MCF 10A (cell line): ENCODE measurements at regions not wholly inside any gene's neighbourhood (a gene's known extent, or its start where the extent isn't known, plus 50 kb on each side); places are given as distances from the start of the nearest gene placed in this dataset.

ENCODE experiments used
- BruUV-seq: library from RNA; stranded (reverse); fragments of 400-500 nt; replicated peaks from 2 replicates; lab custom pipeline; 2021; lab: Mats Ljungman, UMichigan
- CTCF ChIA-PET: fragments of 300-600 bp; sonication (Branson Sonifier 250); formaldehyde crosslinking; extraction: SDS; loops from one replicate; lab custom pipeline; 2021; ENCODE audit warnings: antibody characterized with exemption, inconsistent platforms; lab: Yijun Ruan, JAX
- POLR2A ChIA-PET: fragments of 300-600, 350-650 bp; sonication (Branson Sonifier 250); formaldehyde crosslinking; extraction: SDS; loops from one replicate; lab custom pipeline; 2020; ENCODE audit warnings: antibody characterized with exemption, inconsistent platforms; lab: Yijun Ruan, JAX
- DNase-seq: peaks from one replicate; pipeline ENCODE4 v3.0.0-alpha.2; 2018; ENCODE audit not compliant: unreplicated experiment
- H3K27ac Mint-ChIP-seq: one replicate; pipeline ENCODE4 v1.8.0; 2022; ENCODE audit warnings: mild to moderate bottlenecking, low read depth, mixed read lengths; ENCODE audit not compliant: unreplicated experiment
- H3K27me3 Mint-ChIP-seq: one replicate; pipeline ENCODE4 v1.8.0; 2022; ENCODE audit warnings: mixed read lengths; ENCODE audit not compliant: insufficient read depth, unreplicated experiment
- H3K36me3 Mint-ChIP-seq: one replicate; pipeline ENCODE4 v1.8.0; 2022; ENCODE audit warnings: mild to moderate bottlenecking, moderate library complexity, mixed read lengths; ENCODE audit not compliant: insufficient read depth, unreplicated experiment
- H3K4me1 Mint-ChIP-seq: one replicate; pipeline ENCODE4 v1.8.0; 2022; ENCODE audit warnings: mixed read lengths; ENCODE audit not compliant: insufficient read depth, unreplicated experiment
- H3K4me3 Mint-ChIP-seq: one replicate; pipeline ENCODE4 v1.8.0; 2022; ENCODE audit warnings: mild to moderate bottlenecking, moderate library complexity, mixed read lengths; ENCODE audit not compliant: unreplicated experiment
- H3K9me3 Mint-ChIP-seq: one replicate; pipeline ENCODE4 v1.8.0; 2022; ENCODE audit warnings: mixed read lengths; ENCODE audit not compliant: unreplicated experiment
- intact Hi-C: fragments of 100-400 bp; cut with micrococcal nuclease; formaldehyde crosslinking; loops from 2 replicates; pipeline ENCODE4 v1.14.1; 2022
- TF ChIP-seq, protein P1 (sequence below): fragments of 200-600 bp; IDR thresholded peaks from one replicate; pipeline ENCODE4 v1.8.0; 2022; ENCODE audit warnings: antibody characterized with exemption, mild to moderate bottlenecking; ENCODE audit not compliant: unreplicated experiment

DNA sequence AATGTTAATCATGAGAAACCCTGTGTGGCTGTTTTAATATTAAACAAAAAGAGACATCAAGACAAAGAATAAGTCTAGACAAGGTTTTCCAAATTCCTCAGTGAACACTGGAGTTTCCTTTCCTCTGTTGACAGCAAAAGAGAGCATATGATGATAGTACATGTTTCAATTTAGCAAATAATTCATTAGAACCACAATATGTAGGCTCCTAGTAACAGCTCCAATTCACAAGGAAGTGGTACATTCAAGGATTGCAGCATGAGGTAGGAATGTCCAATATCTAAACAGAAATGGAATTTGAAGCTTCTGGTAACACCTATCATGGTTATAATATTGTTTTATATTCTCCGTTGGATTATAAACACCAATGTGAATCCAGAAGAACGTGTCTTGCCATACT is 203.8 kb upstream of the TECRL start:
- ChIA-PET POLR2A (no interaction called here), CTCF (interaction anchor here (0.6 kb wide), 1 partner anchor 64 kb away, joined by 3 read pairs; no protein-coding TSS in a partner anchor)
- Mint-ChIP-seq H3K27me3 (no peaks in the 10 kb centered on the region), H3K4me1 (peaks cover 5% of the 10 kb centered on the region), H3K4me3 (no peak overlapping the region), H3K9me3 (no peaks in the 10 kb centered on the region), H3K36me3 (no peaks in the 10 kb centered on the region), H3K27ac (no peak overlapping the region)
- intact Hi-C loops, result no loop called here
- TF ChIP-seq, protein P1, sequence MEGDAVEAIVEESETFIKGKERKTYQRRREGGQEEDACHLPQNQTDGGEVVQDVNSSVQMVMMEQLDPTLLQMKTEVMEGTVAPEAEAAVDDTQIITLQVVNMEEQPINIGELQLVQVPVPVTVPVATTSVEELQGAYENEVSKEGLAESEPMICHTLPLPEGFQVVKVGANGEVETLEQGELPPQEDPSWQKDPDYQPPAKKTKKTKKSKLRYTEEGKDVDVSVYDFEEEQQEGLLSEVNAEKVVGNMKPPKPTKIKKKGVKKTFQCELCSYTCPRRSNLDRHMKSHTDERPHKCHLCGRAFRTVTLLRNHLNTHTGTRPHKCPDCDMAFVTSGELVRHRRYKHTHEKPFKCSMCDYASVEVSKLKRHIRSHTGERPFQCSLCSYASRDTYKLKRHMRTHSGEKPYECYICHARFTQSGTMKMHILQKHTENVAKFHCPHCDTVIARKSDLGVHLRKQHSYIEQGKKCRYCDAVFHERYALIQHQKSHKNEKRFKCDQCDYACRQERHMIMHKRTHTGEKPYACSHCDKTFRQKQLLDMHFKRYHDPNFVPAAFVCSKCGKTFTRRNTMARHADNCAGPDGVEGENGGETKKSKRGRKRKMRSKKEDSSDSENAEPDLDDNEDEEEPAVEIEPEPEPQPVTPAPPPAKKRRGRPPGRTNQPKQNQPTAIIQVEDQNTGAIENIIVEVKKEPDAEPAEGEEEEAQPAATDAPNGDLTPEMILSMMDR, result no peak
- BruUV-seq, result no TSS peak
- no peak for DNase-seq

DNA sequence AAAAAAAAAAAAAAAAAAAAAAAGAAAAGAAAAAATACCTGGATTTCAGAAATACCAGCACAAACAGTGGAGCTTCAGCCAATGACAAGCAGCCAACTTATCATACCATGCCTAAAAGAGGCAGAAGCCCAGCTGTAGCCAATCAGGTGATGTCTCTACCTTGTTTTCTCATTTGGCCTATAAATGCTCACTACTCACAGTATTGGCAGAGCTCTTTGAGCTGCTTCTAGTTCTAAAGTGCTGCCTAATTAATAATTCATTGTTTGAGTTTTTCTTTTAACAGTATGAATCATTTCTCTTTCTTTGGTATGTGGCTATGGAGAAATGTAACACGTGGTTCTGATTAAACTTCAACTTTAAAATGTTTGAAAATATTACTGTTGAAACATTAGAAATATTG is 188.8 kb upstream of the TECRL start:
- intact Hi-C loops, result no loop called here
- CTCF ChIA-PET, result no interaction called here
- Mint-ChIP-seq H3K4me1 (peaks cover 9% of the 10 kb centered on the region), H3K9me3 (no peaks in the 10 kb centered on the region), H3K4me3 (no peak overlapping the region), H3K27ac (no peak overlapping the region), H3K36me3 (no peaks in the 10 kb centered on the region), H3K27me3 (no peaks in the 10 kb centered on the region)
- POLR2A ChIA-PET, result no interaction called here
- no peak for DNase-seq
- TF ChIP-seq, protein P1, result no peak
- BruUV-seq, result no TSS peak

DNA sequence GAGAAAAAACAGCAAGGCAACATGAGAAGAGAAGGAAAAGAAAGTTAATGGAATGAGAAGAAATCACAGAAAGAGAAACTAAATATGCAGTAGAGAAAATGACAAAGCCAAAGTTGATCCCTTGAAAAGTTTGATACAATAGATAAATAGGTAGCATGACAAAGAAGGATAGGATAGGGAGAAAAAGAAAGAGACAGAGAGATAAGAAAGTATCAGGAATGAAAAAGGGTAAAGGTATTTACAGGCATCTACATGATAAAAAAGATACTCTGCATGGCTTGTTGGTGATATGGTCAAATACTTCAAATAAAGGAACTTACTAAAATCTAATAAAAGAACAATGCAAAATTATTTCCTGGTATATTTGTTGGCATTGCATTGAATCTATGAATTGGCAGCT is 185.5 kb upstream of the TECRL start:
- no peak for DNase-seq
- no peak overlapping the region for H3K27ac Mint-ChIP-seq
- CTCF ChIA-PET, result no interaction called here
- POLR2A ChIA-PET, result no interaction called here
- no peaks in the 10 kb centered on the region for H3K27me3 Mint-ChIP-seq
- intact Hi-C loops, result no loop called here
- no peaks in the 10 kb centered on the region for H3K9me3 Mint-ChIP-seq
- no peaks in the 10 kb centered on the region for H3K4me1 Mint-ChIP-seq
- no peaks in the 10 kb centered on the region for H3K36me3 Mint-ChIP-seq
- TF ChIP-seq, protein P1, result no peak
- H3K4me3 Mint-ChIP-seq, result no peak overlapping the region
- no TSS peak for BruUV-seq

DNA sequence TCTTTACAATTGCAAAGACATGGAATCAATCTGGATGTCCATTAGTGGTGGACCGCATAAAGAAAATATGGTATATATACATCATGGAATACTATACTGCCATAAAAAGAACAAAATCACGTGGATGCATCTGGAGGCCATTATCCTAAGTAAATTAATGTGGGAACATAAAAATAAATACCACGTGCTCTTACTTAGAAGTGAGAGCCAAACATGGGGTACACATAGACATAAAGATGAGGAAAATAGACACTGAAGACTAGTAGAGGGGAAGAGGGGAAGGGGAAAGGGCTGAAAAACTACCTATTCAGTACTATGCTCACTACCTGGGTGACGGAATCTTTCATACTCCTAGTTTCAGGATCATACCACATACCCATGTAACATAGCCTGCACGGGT is 179.3 kb upstream of the TECRL start:
- Mint-ChIP-seq H3K36me3 (no peaks in the 10 kb centered on the region), H3K4me3 (no peak overlapping the region), H3K27me3 (no peaks in the 10 kb centered on the region), H3K9me3 (no peaks in the 10 kb centered on the region), H3K27ac (no peak overlapping the region), H3K4me1 (no peaks in the 10 kb centered on the region)
- TF ChIP-seq, protein P1, result no peak
- ChIA-PET CTCF (no interaction called here), POLR2A (no interaction called here)
- intact Hi-C loops, result loop anchor here (5.0 kb wide), 1 partner anchor 1061 kb away; no protein-coding TSS in a partner anchor
- DNase-seq, result no peak
- BruUV-seq, result no TSS peak
